ENCODE measurements at regions not wholly inside any gene's neighbourhood (a gene's known extent, or its start where the extent isn't known, plus 50 kb on each side); places are given as distances from the start of the nearest gene placed in this dataset.
"Not testable (repeated sequence)": the region's sequence is repeated elsewhere in the genome, so short reads cannot be mapped to it uniquely, and the experiment has no call there.

GRCh38 chr22:11795979-11796378 lies 3732.0 kb upstream of the OR11H1 start:
- intact Hi-C loops (cut with DNase I, micrococcal nuclease); DNase-seq; ATAC-seq: not testable (repeated sequence)

- DNase-seq; intact Hi-C loops (cut with DNase I, micrococcal nuclease); ATAC-seq: not testable (repeated sequence)
Measured at GRCh38 chr22:11815481-11815880, 3712.5 kb upstream of the OR11H1 start.

- peak in 1 of 2 donors; percentile 25 for DNase-seq
- intact Hi-C loops (cut with DNase I, micrococcal nuclease); ATAC-seq: not testable (repeated sequence)
Measured at GRCh38 chr22:11818845-11819244, 3709.1 kb upstream of the OR11H1 start.

- DNase-seq; intact Hi-C loops (cut with DNase I, micrococcal nuclease); ATAC-seq: not testable (repeated sequence)
Measured at GRCh38 chr22:11822326-11822725, 3705.7 kb upstream of the OR11H1 start.

- DNase-seq; intact Hi-C loops (cut with DNase I, micrococcal nuclease); ATAC-seq: not testable (repeated sequence)
Measured at GRCh38 chr22:11825009-11825408, 3703.0 kb upstream of the OR11H1 start.

- ATAC-seq; DNase-seq; intact Hi-C loops (cut with DNase I, micrococcal nuclease): not testable (repeated sequence)
Measured at GRCh38 chr22:11826000-11826399, 3702.0 kb upstream of the OR11H1 start.

- intact Hi-C loops (cut with DNase I, micrococcal nuclease); ATAC-seq: not testable (repeated sequence)
- DNase-seq = peak; percentile 5 to 21
Measured at GRCh38 chr22:11829426-11829825, 3698.6 kb upstream of the OR11H1 start.
